ENCODE measurements at regions not wholly inside any gene's neighbourhood (a gene's known extent, or its start where the extent isn't known, plus 50 kb on each side); places are given as distances from the start of the nearest gene placed in this dataset.

- Histone ChIP-seq H3K9me1 (ENCODE audit: insufficient read depth, low read length) (no peaks in the 10 kb centered on the region), H3K9me3 (ENCODE audit: control insufficient read depth, insufficient read depth, low read length) (no peaks in the 10 kb centered on the region), H3K18ac (ENCODE audit: low read depth, low read length) (no peak overlapping the region), H4K8ac (ENCODE audit: low read depth in 2 of 2, low read length in 2 of 2) (no peak overlapping the region), H2BK15ac (ENCODE audit: low read depth, low read length) (no peak overlapping the region), H3K4me2 (ENCODE audit: low read depth, low read length) (no peak overlapping the region), H4K5ac (ENCODE audit: low read depth, low read length) (no peak overlapping the region), H3K36me3 (ENCODE audit: control insufficient read depth, insufficient read depth, low read length) (no peaks in the 10 kb centered on the region), H4K91ac (ENCODE audit: insufficient read depth, low read depth, low read length) (no peak overlapping the region), H2AK9ac (replicated peaks; ENCODE audit: low read depth, low read length, poor library complexity) (no peak overlapping the region), H3K79me1 (ENCODE audit: low read depth in 1 of 2, low read length in 2 of 2) (no peaks in the 10 kb centered on the region), H2AFZ (replicated peaks; ENCODE audit: low read length, poor library complexity) (no peak overlapping the region), H2BK20ac (ENCODE audit: low read depth, low read length) (no peak overlapping the region), H3K9ac (ENCODE audit: low read depth, low read length) (no peak overlapping the region), H3K27me3 (ENCODE audit: control insufficient read depth, insufficient read depth, low read length) (no peaks in the 10 kb centered on the region), H3K4me1 (ENCODE audit: control insufficient read depth, insufficient read depth, low read length) (no peaks in the 10 kb centered on the region), H2BK120ac (ENCODE audit: low read depth, low read length) (no peak overlapping the region), H3K27ac (ENCODE audit: insufficient read depth, low read length) (no peak overlapping the region), H2BK5ac (ENCODE audit: low read depth, low read length, poor library complexity, severe bottlenecking) (no peak overlapping the region), H4K20me1 (ENCODE audit: insufficient read depth, low read length) (no peaks in the 10 kb centered on the region), H3K56ac (ENCODE audit: extremely low read depth, insufficient read depth, low read length) (no peak overlapping the region), H3K4me3 (ENCODE audit: insufficient read depth, low read depth, low read length) (no peak overlapping the region), H3K14ac (replicated peaks; ENCODE audit: low read depth, low read length) (no peak overlapping the region), H2AK5ac (ENCODE audit: low read depth, low read length) (no peak overlapping the region), H3K4ac (ENCODE audit: low read depth, low read length) (no peak overlapping the region), H3K23ac (ENCODE audit: low read depth, low read length) (no peak overlapping the region)
- in situ Hi-C loops (cut with MboI; ENCODE audit: low sequenced_read_pairs): no loop called here
- WGBS, 2 experiments (ENCODE audit: extremely low coverage in 2 of 2, insufficient read length in 1 of 2): no CpG with 5 or more reads among the region's 1 CpG
- ATAC-seq (ENCODE audit: low read depth) (0 out of 2 replicates have a peak, but pooled peaks have one; percentile 37), DNase-seq (peak; percentile 5)
- BruUV-seq (replicated peaks): no TSS peak
- TF ChIP-seq POLR2A (IDR thresholded peaks at IDR 0.05; ENCODE audit: low read depth, low read length): no peak
- no peak for TF ChIP-seq NFE2L2 (IDR thresholded peaks at IDR 0.05; ENCODE audit: low read depth, low read length)
- no peak for TF ChIP-seq RCOR1 (IDR thresholded peaks at IDR 0.05; ENCODE audit: insufficient replicate concordance, low read length)
- TF ChIP-seq BHLHE40 (IDR thresholded peaks at IDR 0.05; ENCODE audit: low read depth, low read length): no peak
- TF ChIP-seq RFX5 (IDR thresholded peaks at IDR 0.05; ENCODE audit: low read depth, low read length): no peak
- no peak for TF ChIP-seq SMC3 (IDR thresholded peaks at IDR 0.05; ENCODE audit: low read depth, low read length)
- no peak for TF ChIP-seq ELK1 (IDR thresholded peaks at IDR 0.05; ENCODE audit: borderline replicate concordance, low read depth, low read length)
- no peak for TF ChIP-seq USF2 (IDR thresholded peaks at IDR 0.05; ENCODE audit: low read depth, low read length)
- TF ChIP-seq CHD1 (IDR thresholded peaks at IDR 0.05; ENCODE audit: low read depth, low read length): no peak
- no peak for TF ChIP-seq CTCF (conservative IDR thresholded peaks at IDR 0.05; ENCODE audit: low read depth, low read length)
- no peak for TF ChIP-seq MAZ (IDR thresholded peaks at IDR 0.05; ENCODE audit: borderline replicate concordance, low read depth, low read length)
- TF ChIP-seq MXI1 (IDR thresholded peaks at IDR 0.05; ENCODE audit: borderline replicate concordance, low read depth, low read length): no peak
- no peak for TF ChIP-seq CEBPB (IDR thresholded peaks at IDR 0.05; ENCODE audit: low read depth, low read length)
- dilution Hi-C loops (cut with HindIII; ENCODE audit: low sequenced_read_pairs, unreplicated experiment): no loop called here
- POLR2A ChIA-PET (ENCODE audit: unreplicated experiment): no interaction called here
- CTCF ChIA-PET: no interaction called here
- intact Hi-C loops (cut with micrococcal nuclease): no loop called here
These were observed 354.5 kb upstream of the FTMT start for GRCh38 chr5:121497176-121497575.

All from IMR-90 (cell line).